ENCODE measurements at regions not wholly inside any gene's neighbourhood (a gene's known extent, or its start where the extent isn't known, plus 50 kb on each side); places are given as distances from the start of the nearest gene placed in this dataset.

- TF ChIP-seq CTCF (IDR thresholded peaks at IDR 0.05) (no peak), POLR2A (IDR thresholded peaks at IDR 0.05) (no peak)
Measured at GRCh38 chr10:28973309-28973972, 296.1 kb downstream of the BAMBI start.
